Parathyroid adenoma (tissue), 2 donors: ENCODE measurements at regions not wholly inside any gene's neighbourhood (a gene's known extent, or its start where the extent isn't known, plus 50 kb on each side); places are given as distances from the start of the nearest gene placed in this dataset.
"Not testable (repeated sequence)": the region's sequence is repeated elsewhere in the genome, so short reads cannot be mapped to it uniquely, and the experiment has no call there.

Experiments
- H2AFZ ChIP-seq: fragments of 300-600 bp; sonication (generic); one replicate; pipeline ENCODE4 v1.7.0; 2017; ENCODE audit warnings: antibody characterized with exemption, mild to moderate bottlenecking
- H3K27ac ChIP-seq: fragments of 300-600 bp; sonication (generic); one replicate; pipeline ENCODE4 v1.7.0; 2017
- H3K27me3 ChIP-seq: fragments of 300-600 bp; sonication (generic); one replicate; pipeline ENCODE4 v1.7.0; 2017; ENCODE audit warnings: low read length; ENCODE audit not compliant: control insufficient read depth, insufficient read depth
- H3K36me3 ChIP-seq: fragments of 300-600 bp; sonication (generic); one replicate; pipeline ENCODE4 v1.7.0; 2017; ENCODE audit warnings: low read length; ENCODE audit not compliant: control insufficient read depth, insufficient read depth
- H3K4me1 ChIP-seq: fragments of 300-600 bp; sonication (generic); one replicate; pipeline ENCODE4 v1.7.0; 2017; ENCODE audit warnings: control low read depth
- H3K4me2 ChIP-seq: fragments of 300-600 bp; sonication (generic); one replicate; pipeline ENCODE4 v1.7.0; 2017; ENCODE audit warnings: low read length
- H3K4me3 ChIP-seq: fragments of 300-600 bp; sonication (generic); one replicate; pipeline ENCODE4 v1.7.0; 2017; ENCODE audit warnings: low read depth, low read length
- H3K79me2 ChIP-seq: fragments of 300-600 bp; sonication (generic); one replicate; pipeline ENCODE4 v1.7.0; 2017; ENCODE audit warnings: control low read depth
- H3K9ac ChIP-seq: fragments of 300-600 bp; sonication (generic); one replicate; pipeline ENCODE4 v1.7.0; 2017; ENCODE audit warnings: mild to moderate bottlenecking
- H3K9me3 ChIP-seq: fragments of 300-600 bp; sonication (generic); one replicate; pipeline ENCODE4 v1.7.0; 2017; ENCODE audit warnings: low read length; ENCODE audit not compliant: control insufficient read depth
- TF ChIP-seq, protein P1 (sequence below): fragments of 300-600 bp; sonication (generic); IDR thresholded peaks from one replicate; pipeline ENCODE4 v1.7.0; 2017; ENCODE audit warnings: antibody characterized with exemption, mild to moderate bottlenecking
- donor health status: primary hyperparathyroidism.

GRCh38 chr21:32957545-32957944, 68.2 kb upstream of the OLIG2 start:
- H3K79me2 ChIP-seq: no peaks in the 10 kb centered on the region
- no peak overlapping the region for H3K9ac ChIP-seq
- H3K36me3 ChIP-seq: no peaks in the 10 kb centered on the region
- H3K4me3 ChIP-seq: no peak overlapping the region
- no peaks in the 10 kb centered on the region for H3K9me3 ChIP-seq
- no peak overlapping the region for H3K27ac ChIP-seq
- TF ChIP-seq, protein P1, sequence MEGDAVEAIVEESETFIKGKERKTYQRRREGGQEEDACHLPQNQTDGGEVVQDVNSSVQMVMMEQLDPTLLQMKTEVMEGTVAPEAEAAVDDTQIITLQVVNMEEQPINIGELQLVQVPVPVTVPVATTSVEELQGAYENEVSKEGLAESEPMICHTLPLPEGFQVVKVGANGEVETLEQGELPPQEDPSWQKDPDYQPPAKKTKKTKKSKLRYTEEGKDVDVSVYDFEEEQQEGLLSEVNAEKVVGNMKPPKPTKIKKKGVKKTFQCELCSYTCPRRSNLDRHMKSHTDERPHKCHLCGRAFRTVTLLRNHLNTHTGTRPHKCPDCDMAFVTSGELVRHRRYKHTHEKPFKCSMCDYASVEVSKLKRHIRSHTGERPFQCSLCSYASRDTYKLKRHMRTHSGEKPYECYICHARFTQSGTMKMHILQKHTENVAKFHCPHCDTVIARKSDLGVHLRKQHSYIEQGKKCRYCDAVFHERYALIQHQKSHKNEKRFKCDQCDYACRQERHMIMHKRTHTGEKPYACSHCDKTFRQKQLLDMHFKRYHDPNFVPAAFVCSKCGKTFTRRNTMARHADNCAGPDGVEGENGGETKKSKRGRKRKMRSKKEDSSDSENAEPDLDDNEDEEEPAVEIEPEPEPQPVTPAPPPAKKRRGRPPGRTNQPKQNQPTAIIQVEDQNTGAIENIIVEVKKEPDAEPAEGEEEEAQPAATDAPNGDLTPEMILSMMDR: no peak
- H3K4me1 ChIP-seq: no peaks in the 10 kb centered on the region
- H3K4me2 ChIP-seq: no peak overlapping the region
- H2AFZ ChIP-seq: no peak overlapping the region
- peaks cover 3% of the 10 kb centered on the region for H3K27me3 ChIP-seq

DNA sequence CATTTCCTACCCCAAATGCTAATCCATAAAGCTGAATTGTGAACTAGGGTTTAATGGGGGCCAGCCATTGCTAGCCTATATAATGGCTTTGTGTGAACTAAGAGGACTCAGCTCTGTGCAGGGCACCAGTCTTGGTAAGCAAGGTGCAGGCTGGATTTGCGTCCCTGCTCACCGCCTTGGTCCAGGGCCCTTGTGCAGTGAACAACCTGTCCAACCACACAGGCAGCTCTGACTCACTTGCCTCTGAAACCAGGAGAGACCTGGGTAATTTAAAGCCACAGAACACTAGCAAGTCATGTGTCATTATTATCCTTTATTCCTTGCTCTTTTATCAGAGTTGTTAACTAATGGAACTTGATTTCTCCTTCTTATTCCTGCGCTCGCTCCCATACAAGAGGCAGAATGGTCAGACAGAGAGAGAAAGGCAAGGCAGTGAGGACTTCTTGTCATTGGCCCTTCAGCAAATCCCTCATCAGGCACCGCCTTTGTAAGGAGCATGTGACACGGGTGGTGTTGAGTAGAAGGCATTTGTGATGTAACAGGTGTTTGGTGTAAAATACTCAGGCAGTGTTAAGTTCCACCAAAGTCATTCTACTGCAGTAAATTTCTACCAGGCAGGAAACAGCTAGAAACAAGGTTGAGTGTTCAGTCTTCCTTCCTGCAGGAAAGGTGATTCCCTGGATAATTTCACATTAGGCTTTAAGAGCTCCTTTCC, 67.3 kb upstream of the OLIG2 start:
- peaks cover 3% of the 10 kb centered on the region for H3K27me3 ChIP-seq
- TF ChIP-seq, protein P1: no peak
- no peaks in the 10 kb centered on the region for H3K79me2 ChIP-seq
- H3K27ac ChIP-seq: no peak overlapping the region
- H3K4me1 ChIP-seq: no peaks in the 10 kb centered on the region
- no peak overlapping the region for H3K4me2 ChIP-seq
- no peaks in the 10 kb centered on the region for H3K36me3 ChIP-seq
- H3K4me3 ChIP-seq: no peak overlapping the region
- no peak overlapping the region for H2AFZ ChIP-seq
- no peak overlapping the region for H3K9ac ChIP-seq
- no peaks in the 10 kb centered on the region for H3K9me3 ChIP-seq

DNA sequence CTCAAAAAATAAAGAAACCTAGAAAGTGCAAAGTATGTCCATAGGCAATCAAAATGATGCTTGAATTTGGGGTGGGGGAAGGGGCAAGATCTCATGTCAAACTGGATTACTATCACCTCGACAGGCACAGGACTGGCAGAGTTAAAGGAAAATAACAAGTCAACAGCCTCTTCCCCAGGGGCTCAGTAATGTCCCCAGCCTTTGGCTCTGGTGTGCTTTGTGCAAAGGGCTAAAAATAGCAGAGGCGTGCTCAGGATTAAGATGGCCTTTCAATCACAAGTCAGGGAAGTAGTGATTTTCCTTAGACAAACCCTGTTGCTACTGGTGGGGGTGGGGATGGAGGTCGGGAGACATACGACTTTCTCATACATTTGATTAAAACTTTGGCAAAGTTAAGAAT, 63.5 kb upstream of the OLIG2 start:
- H3K4me2 ChIP-seq: no peak overlapping the region
- H3K4me3 ChIP-seq: no peak overlapping the region
- H3K79me2 ChIP-seq: no peaks in the 10 kb centered on the region
- TF ChIP-seq, protein P1: no peak
- H3K9me3 ChIP-seq: no peaks in the 10 kb centered on the region
- no peaks in the 10 kb centered on the region for H3K4me1 ChIP-seq
- H3K36me3 ChIP-seq: no peaks in the 10 kb centered on the region
- H3K27me3 ChIP-seq: no peaks in the 10 kb centered on the region
- H3K9ac ChIP-seq: no peak overlapping the region
- no peak overlapping the region for H3K27ac ChIP-seq
- H2AFZ ChIP-seq: no peak overlapping the region

GRCh38 chr21:32965129-32965680, 60.5 kb upstream of the OLIG2 start:
- Histone ChIP-seq H3K27ac (no peak overlapping the region), H3K9me3 (no peaks in the 10 kb centered on the region), H3K4me3 (no peak overlapping the region), H3K4me2 (no peak overlapping the region), H3K79me2 (no peaks in the 10 kb centered on the region), H3K27me3 (no peaks in the 10 kb centered on the region), H3K36me3 (no peaks in the 10 kb centered on the region), H2AFZ (no peak overlapping the region), H3K9ac (no peak overlapping the region), H3K4me1 (no peaks in the 10 kb centered on the region)
- TF ChIP-seq, protein P1: no peak

DNA sequence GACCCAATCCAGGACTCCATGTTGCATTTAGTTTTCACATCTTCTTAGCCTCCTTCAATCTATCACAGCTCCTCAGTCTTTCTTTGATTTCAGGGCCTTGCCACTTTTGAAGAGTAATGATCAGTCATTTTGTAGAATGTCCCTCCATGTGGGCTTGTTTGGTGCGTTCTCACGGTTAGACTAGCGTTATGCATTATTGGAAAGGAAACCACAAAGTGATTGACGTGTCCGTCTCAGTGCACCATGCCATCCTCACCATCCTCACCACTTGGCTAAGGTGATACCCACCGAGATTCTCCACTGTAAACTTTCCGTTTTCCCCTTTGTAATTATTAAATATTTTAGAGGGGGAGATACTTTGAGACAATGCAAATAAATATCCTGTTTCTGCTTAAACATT, 59.6 kb upstream of the OLIG2 start:
- no peaks in the 10 kb centered on the region for H3K27me3 ChIP-seq
- H3K4me1 ChIP-seq: no peaks in the 10 kb centered on the region

GRCh38 chr21:32968103-32968502, 57.6 kb upstream of the OLIG2 start:
- H3K79me2 ChIP-seq: not testable (repeated sequence)

More for the DNA sequence above, 59.6 kb upstream of the OLIG2 start:
- TF ChIP-seq, protein P1: no peak
- no peak overlapping the region for H3K9ac ChIP-seq
- no peak overlapping the region for H3K27ac ChIP-seq
- no peak overlapping the region for H2AFZ ChIP-seq
- no peaks in the 10 kb centered on the region for H3K36me3 ChIP-seq
- no peaks in the 10 kb centered on the region for H3K9me3 ChIP-seq
- H3K4me2 ChIP-seq: no peak overlapping the region
- no peak overlapping the region for H3K4me3 ChIP-seq
- H3K79me2 ChIP-seq: no peaks in the 10 kb centered on the region

More at GRCh38 chr21:32968103-32968502, 57.6 kb upstream of the OLIG2 start:
- H3K4me1 ChIP-seq, H3K27me3 ChIP-seq, H3K9me3 ChIP-seq, H2AFZ ChIP-seq, H3K27ac ChIP-seq, H3K4me2 ChIP-seq, H3K9ac ChIP-seq, H3K4me3 ChIP-seq, H3K36me3 ChIP-seq: not testable (repeated sequence)
